Gastrocnemius medialis (tissue), 4 donors: ENCODE measurements at regions not wholly inside any gene's neighbourhood (a gene's known extent, or its start where the extent isn't known, plus 50 kb on each side); places are given as distances from the start of the nearest gene placed in this dataset.
"Not testable (repeated sequence)": the region's sequence is repeated elsewhere in the genome, so short reads cannot be mapped to it uniquely, and the experiment has no call there.

Experiments
- ATAC-seq, 2 donors: fragments of 150-250 bp; one replicate each; pipeline ENCODE4 v1.9.1; 2016
- DNase-seq, 2 donors: peaks; one replicate each; pipeline ENCODE4 v3.0.0-alpha.2; 2019
- H3K27ac ChIP-seq, 4 donors: fragments of 200-600 bp; sonication (generic); 1 replicate in 1 of 4; 2 replicates in 3 of 4; pipeline ENCODE4 v1.5.1; 2016 to 2018; ENCODE audit warnings: mild to moderate bottlenecking in 2 of 4, moderate library complexity in 1 of 4
- H3K27me3 ChIP-seq, 3 donors: fragments of 200-600 bp; sonication (generic) in 2 of 3; 1 replicate in 1 of 3; 2 replicates in 2 of 3; pipeline versions ENCODE4 v1.5.1 to v1.6.0; 2016 to 2019; ENCODE audit warnings: mild to moderate bottlenecking in 1 of 3, moderate library complexity in 1 of 3
- H3K36me3 ChIP-seq, 2 donors: fragments of 200-600 bp; sonication (generic) in 1 of 2; one replicate each; pipeline ENCODE4 v1.5.1; 2017 to 2018
- H3K4me1 ChIP-seq, 2 donors: fragments of 200-600 bp; sonication (generic) in 1 of 2; one replicate each; pipeline ENCODE4 v1.5.1; 2016 to 2017; ENCODE audit warnings: mild to moderate bottlenecking in 2 of 2
- H3K4me3 ChIP-seq, 4 donors: fragments of 200-600 bp; sonication (generic) in 3 of 4; 1 replicate in 1 of 4; 2 replicates in 3 of 4; pipeline ENCODE4 v1.5.1; 2016 to 2019; ENCODE audit warnings: mild to moderate bottlenecking in 2 of 4
- H3K9me3 ChIP-seq, 3 donors: fragments of 200-600 bp; sonication (generic) in 2 of 3; 1 replicate in 1 of 3; 2 replicates in 2 of 3; pipeline ENCODE4 v1.5.1; 2016 to 2019
- POLR2A ChIP-seq, 2 donors: fragments of 450-650 bp; IDR thresholded peaks; one replicate each; pipeline ENCODE4 v1.6.1; 2017; ENCODE audit warnings: antibody characterized with exemption in 2 of 2, mild to moderate bottlenecking in 2 of 2, moderate library complexity in 2 of 2
- in situ Hi-C, 4 donors: fragments of 200-750 bp; cut with MboI; loops; one replicate each; pipeline versions ENCODE4 v1.15.0 to v1.8.0; 2017; ENCODE audit warnings: low sequenced_read_pairs in 4 of 4
- intact Hi-C: fragments of 100-400 bp; cut with DNase I; formaldehyde crosslinking; loops from one replicate; pipeline ENCODE4 v1.15.1; 2023; ENCODE audit warnings: low total_unique reads
- TF ChIP-seq, protein P1 (sequence below), 5 experiments: fragments of 450-650 bp in 3 of 5; fragments of 200-600 bp in 2 of 5; sonication (generic) in 2 of 5; IDR thresholded peaks in 4 of 5; conservative IDR thresholded peaks in 1 of 5; 1 replicate in 4 of 5; 2 replicates in 1 of 5; pipeline ENCODE4 v1.5.1; 2016 to 2019; ENCODE audit warnings: antibody characterized with exemption in 5 of 5, mild to moderate bottlenecking in 3 of 5, moderate library complexity in 3 of 5

DNA sequence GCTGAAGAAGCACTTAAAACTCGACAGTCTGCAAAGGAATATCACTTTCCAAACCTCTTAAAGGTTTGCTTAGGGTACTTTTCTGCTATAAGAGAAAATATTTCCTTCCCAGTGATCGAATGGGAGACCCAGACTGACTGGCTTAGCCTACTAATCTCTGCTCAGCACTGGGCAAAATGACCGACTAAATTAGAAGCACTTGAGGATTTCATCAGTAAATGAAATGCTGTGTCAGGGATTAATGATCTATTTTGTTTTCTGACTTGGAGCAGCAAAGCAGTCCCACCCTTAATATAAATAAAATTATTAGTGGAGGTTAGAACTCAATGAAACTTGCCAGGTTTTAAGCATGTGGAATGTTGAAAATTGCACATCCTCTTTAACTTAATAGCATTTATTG is 411.6 kb downstream of the NEBL start:
- Histone ChIP-seq H3K27me3 (no peaks in the 10 kb centered on the region), H3K27ac (no peak overlapping the region), H3K36me3 (no peaks in the 10 kb centered on the region), H3K9me3 (no peaks in the 10 kb centered on the region), H3K4me3 (no peak overlapping the region), H3K4me1 (no peaks in the 10 kb centered on the region)
- ATAC-seq, result no peak
- no peak for DNase-seq
- in situ Hi-C loops, result no loop called here
- no peak for TF ChIP-seq POLR2A (IDR thresholded peaks at IDR 0.05)
- TF ChIP-seq, protein P1, sequence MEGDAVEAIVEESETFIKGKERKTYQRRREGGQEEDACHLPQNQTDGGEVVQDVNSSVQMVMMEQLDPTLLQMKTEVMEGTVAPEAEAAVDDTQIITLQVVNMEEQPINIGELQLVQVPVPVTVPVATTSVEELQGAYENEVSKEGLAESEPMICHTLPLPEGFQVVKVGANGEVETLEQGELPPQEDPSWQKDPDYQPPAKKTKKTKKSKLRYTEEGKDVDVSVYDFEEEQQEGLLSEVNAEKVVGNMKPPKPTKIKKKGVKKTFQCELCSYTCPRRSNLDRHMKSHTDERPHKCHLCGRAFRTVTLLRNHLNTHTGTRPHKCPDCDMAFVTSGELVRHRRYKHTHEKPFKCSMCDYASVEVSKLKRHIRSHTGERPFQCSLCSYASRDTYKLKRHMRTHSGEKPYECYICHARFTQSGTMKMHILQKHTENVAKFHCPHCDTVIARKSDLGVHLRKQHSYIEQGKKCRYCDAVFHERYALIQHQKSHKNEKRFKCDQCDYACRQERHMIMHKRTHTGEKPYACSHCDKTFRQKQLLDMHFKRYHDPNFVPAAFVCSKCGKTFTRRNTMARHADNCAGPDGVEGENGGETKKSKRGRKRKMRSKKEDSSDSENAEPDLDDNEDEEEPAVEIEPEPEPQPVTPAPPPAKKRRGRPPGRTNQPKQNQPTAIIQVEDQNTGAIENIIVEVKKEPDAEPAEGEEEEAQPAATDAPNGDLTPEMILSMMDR (IDR thresholded peaks at IDR 0.05 in 4 of 5, conservative IDR thresholded peaks at IDR 0.05 in 1 of 5), result no peak
- intact Hi-C loops, result no loop called here

DNA sequence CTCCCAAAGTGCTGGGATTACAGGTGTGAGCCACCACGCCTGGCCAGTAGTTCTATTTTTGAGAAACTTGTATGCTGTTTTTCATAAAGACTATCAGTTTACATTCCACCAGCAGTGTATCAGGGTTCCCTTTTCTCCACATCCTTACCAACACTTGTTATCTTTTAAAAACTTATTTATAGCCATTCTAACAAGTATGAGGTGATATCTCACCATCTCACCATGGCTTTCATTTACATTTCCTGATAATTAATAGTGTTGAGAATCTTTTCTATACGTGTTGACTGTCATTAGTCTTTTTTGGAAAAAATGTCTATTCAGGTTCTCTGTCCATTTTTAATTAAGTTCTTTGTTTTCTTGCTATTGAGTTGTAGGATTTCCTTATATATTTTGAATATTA is 416.1 kb downstream of the NEBL start:
- intact Hi-C loops, result no loop called here
- no peak for ATAC-seq
- TF ChIP-seq, protein P1 (IDR thresholded peaks at IDR 0.05 in 4 of 5, conservative IDR thresholded peaks at IDR 0.05 in 1 of 5), result no peak
- TF ChIP-seq POLR2A (IDR thresholded peaks at IDR 0.05), result no peak
- in situ Hi-C loops, result no loop called here
- Histone ChIP-seq H3K36me3 (no peaks in the 10 kb centered on the region), H3K4me3 (no peak overlapping the region), H3K27me3 (no peaks in the 10 kb centered on the region), H3K4me1 (no peaks in the 10 kb centered on the region), H3K9me3 (no peaks in the 10 kb centered on the region), H3K27ac (no peak overlapping the region)
- no peak for DNase-seq

DNA sequence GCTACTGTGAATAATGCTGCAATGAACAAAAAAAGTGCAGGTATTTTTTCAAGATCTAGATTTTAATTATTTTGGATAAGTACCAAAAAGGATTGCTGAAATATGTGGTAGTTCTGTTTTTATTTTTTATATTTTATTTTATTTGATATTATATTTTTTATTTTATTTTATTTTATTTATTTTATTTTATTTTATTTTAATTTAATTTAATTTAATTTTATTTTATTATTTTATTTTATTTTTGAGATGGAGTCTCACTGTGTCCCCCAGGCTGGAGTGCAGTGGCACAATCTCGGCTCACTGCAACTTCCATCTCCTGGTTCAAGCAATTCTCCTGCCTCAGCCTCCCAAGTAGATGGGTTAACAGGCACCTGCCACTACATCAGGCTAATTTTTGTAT is 416.5 kb downstream of the NEBL start:
- DNase-seq, H3K9me3 ChIP-seq, H3K27ac ChIP-seq, ATAC-seq, H3K4me3 ChIP-seq, H3K27me3 ChIP-seq, intact Hi-C loops, H3K36me3 ChIP-seq, in situ Hi-C loops, H3K4me1 ChIP-seq: not testable (repeated sequence)

DNA sequence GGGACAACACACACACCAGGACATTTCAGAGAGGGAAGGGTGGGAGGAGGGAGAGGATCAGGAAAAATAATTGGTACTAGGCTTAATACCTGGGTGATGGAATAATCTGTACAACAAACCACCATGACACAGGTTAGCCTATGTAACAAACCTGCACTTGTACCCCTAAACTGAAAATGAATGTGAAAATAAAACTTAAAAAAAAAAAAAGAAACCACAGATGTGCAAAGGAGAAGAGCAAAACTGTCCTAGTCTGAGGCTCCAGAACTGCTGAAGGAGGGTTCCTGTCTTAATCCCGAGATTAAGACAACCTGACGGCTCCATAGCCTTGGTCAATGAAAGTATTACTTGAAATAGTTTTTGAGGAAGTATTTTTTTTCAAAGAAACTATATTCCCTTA is 423.0 kb downstream of the NEBL start:
- intact Hi-C loops, result no loop called here
- ATAC-seq, result no peak
- TF ChIP-seq, protein P1 (IDR thresholded peaks at IDR 0.05 in 4 of 5, conservative IDR thresholded peaks at IDR 0.05 in 1 of 5), result no peak
- no peak for TF ChIP-seq POLR2A (IDR thresholded peaks at IDR 0.05)
- H3K4me1 ChIP-seq, result no peaks in the 10 kb centered on the region
- in situ Hi-C loops, result no loop called here
- no peak overlapping the region for H3K4me3 ChIP-seq
- no peaks in the 10 kb centered on the region for H3K27me3 ChIP-seq
- no peak for DNase-seq
- no peak overlapping the region for H3K27ac ChIP-seq
- H3K9me3 ChIP-seq, result no peaks in the 10 kb centered on the region
- no peaks in the 10 kb centered on the region for H3K36me3 ChIP-seq

DNA sequence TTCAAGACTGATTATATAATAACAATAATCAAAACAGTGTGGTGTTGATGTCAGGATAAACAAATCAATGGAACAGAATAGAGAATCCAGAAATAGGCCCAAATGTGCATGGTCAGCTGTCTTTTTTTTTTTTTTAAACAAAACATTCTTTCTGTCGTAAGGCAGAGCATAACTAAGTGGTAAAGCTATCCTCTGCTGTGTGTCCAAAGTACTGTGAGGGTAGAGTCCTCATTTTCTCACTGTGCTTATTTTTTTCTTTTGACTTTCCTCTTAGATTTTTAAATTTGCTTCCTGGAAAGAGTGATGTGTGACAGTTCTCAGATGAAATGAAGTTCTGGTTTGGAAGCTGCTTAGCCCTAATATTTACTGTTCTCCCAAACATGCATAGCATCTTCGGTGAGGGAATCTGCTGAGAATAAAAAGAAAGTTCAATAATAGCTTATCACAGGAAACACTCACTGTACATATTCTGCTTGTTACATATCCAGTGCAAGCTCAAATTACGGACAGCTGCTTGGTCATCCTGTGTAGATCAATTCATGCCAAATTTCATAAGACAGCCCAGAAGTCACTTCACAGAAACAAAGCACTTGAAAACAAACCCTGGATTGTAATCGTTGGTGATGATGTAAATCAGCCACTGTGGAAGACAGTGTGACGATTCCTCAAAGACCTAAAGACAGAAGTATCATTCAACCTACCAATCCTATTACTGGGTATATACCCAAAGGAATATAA is 423.9 kb downstream of the NEBL start:
- Histone ChIP-seq H3K36me3 (no peaks in the 10 kb centered on the region), H3K9me3 (no peaks in the 10 kb centered on the region), H3K27me3 (no peaks in the 10 kb centered on the region), H3K4me1 (no peaks in the 10 kb centered on the region), H3K27ac (no peak overlapping the region), H3K4me3 (no peak overlapping the region)
- in situ Hi-C loops (no loop called here), intact Hi-C loops (no loop called here)
- TF ChIP-seq, protein P1 (IDR thresholded peaks at IDR 0.05 in 4 of 5, conservative IDR thresholded peaks at IDR 0.05 in 1 of 5), result no peak
- no peak for TF ChIP-seq POLR2A (IDR thresholded peaks at IDR 0.05)
- no peak for DNase-seq
- peak in 1 of 2 donors; percentile 73 for ATAC-seq
